Stimulated activated effector memory CD8-positive, alpha-beta T cell treated with anti-CD3 and anti-CD28 coated beads, Interleukin-12 subunit alpha, Interleukin-12 subunit beta, amount 100 ng/mL, for 72 hours (primary cell): ENCODE measurements at regions not wholly inside any gene's neighbourhood (a gene's known extent, or its start where the extent isn't known, plus 50 kb on each side); places are given as distances from the start of the nearest gene placed in this dataset.

Experiments used
- ATAC-seq: fragments of 150-1000 bp; cut with Tn5 transposase; 2 replicates; pipeline ENCODE4 v1.10.0; 2021
- DNase-seq, 2 donors: peaks; one replicate each; pipeline ENCODE4 v3.0.0; 2021 to 2022; ENCODE audit warnings: low spot score in 2 of 2
- H3K27ac Mint-ChIP-seq: one replicate; pipeline ENCODE4 v1.8.0; 2022; ENCODE audit warnings: mild to moderate bottlenecking, mixed read lengths
- H3K36me3 Mint-ChIP-seq: one replicate; pipeline ENCODE4 v1.8.0; 2022; ENCODE audit warnings: mild to moderate bottlenecking, mixed read lengths
- H3K4me1 Mint-ChIP-seq: one replicate; pipeline ENCODE4 v1.8.0; 2022; ENCODE audit warnings: mixed read lengths
- H3K4me3 Mint-ChIP-seq: one replicate; pipeline ENCODE4 v1.8.0; 2022; ENCODE audit warnings: mild to moderate bottlenecking, mixed read lengths
- H3K9me3 Mint-ChIP-seq: one replicate; pipeline ENCODE4 v1.8.0; 2022; ENCODE audit warnings: mixed read lengths

GRCh38 chr12:119245904-119246494, 67.3 kb downstream of the HSPB8 start:
- no peaks in the 10 kb centered on the region for H3K4me1 Mint-ChIP-seq
- H3K27ac Mint-ChIP-seq = no peak overlapping the region
- DNase-seq (no peak), ATAC-seq (no peak)
- no peaks in the 10 kb centered on the region for H3K36me3 Mint-ChIP-seq
- no peak overlapping the region for H3K4me3 Mint-ChIP-seq
- no peaks in the 10 kb centered on the region for H3K9me3 Mint-ChIP-seq

- H3K27ac Mint-ChIP-seq = no peak overlapping the region
- no peaks in the 10 kb centered on the region for H3K9me3 Mint-ChIP-seq
- H3K4me3 Mint-ChIP-seq = no peak overlapping the region
- no peaks in the 10 kb centered on the region for H3K36me3 Mint-ChIP-seq
- DNase-seq (no peak), ATAC-seq (no peak)
- no peaks in the 10 kb centered on the region for H3K4me1 Mint-ChIP-seq
Observed at GRCh38 chr12:119247007-119247719, 68.4 kb downstream of the HSPB8 start.

- ATAC-seq (no peak), DNase-seq (no peak)
- Mint-ChIP-seq H3K4me3 (no peak overlapping the region), H3K9me3 (no peaks in the 10 kb centered on the region), H3K4me1 (no peaks in the 10 kb centered on the region), H3K27ac (no peak overlapping the region), H3K36me3 (no peaks in the 10 kb centered on the region)
Observed at GRCh38 chr12:119247720-119248043, 69.0 kb downstream of the HSPB8 start.

GRCh38 chr12:119249383-119250155, 70.8 kb downstream of the HSPB8 start:
- ATAC-seq (no peak), DNase-seq (no peak)
- Mint-ChIP-seq H3K4me1 (no peaks in the 10 kb centered on the region), H3K9me3 (peaks cover 6% of the 10 kb centered on the region), H3K36me3 (no peaks in the 10 kb centered on the region), H3K27ac (no peak overlapping the region), H3K4me3 (no peak overlapping the region)

GRCh38 chr12:119255314-119255713, 76.6 kb downstream of the HSPB8 start:
- Mint-ChIP-seq H3K9me3 (peaks cover 15% of the 10 kb centered on the region), H3K36me3 (no peaks in the 10 kb centered on the region), H3K4me1 (no peaks in the 10 kb centered on the region), H3K27ac (no peak overlapping the region), H3K4me3 (no peak overlapping the region)
- ATAC-seq (no peak), DNase-seq (no peak)

GRCh38 chr12:119258149-119258548, 76.4 kb upstream of the CCDC60 start:
- H3K4me1 Mint-ChIP-seq = no peaks in the 10 kb centered on the region
- no peak overlapping the region for H3K27ac Mint-ChIP-seq
- H3K9me3 Mint-ChIP-seq = peaks cover 16% of the 10 kb centered on the region
- ATAC-seq (no peak), DNase-seq (no peak)
- no peaks in the 10 kb centered on the region for H3K36me3 Mint-ChIP-seq
- no peak overlapping the region for H3K4me3 Mint-ChIP-seq

- no peak for ATAC-seq
- Mint-ChIP-seq H3K9me3 (peaks cover 12% of the 10 kb centered on the region), H3K4me3 (no peak overlapping the region), H3K4me1 (no peaks in the 10 kb centered on the region), H3K36me3 (no peaks in the 10 kb centered on the region), H3K27ac (no peak overlapping the region)
- no peak for DNase-seq
Observed at GRCh38 chr12:119258556-119258955, 76.0 kb upstream of the CCDC60 start.

GRCh38 chr12:119259484-119259883, 75.0 kb upstream of the CCDC60 start:
- peaks cover 12% of the 10 kb centered on the region for H3K9me3 Mint-ChIP-seq
- no peaks in the 10 kb centered on the region for H3K36me3 Mint-ChIP-seq
- ATAC-seq = no peak

GRCh38 chr12:119262388-119262787, 72.1 kb upstream of the CCDC60 start:
- ATAC-seq (no peak), DNase-seq (no peak)
- Mint-ChIP-seq H3K27ac (no peak overlapping the region), H3K9me3 (peaks cover 10% of the 10 kb centered on the region), H3K4me1 (no peaks in the 10 kb centered on the region), H3K36me3 (no peaks in the 10 kb centered on the region), H3K4me3 (no peak overlapping the region)

More at GRCh38 chr12:119259484-119259883, 75.0 kb upstream of the CCDC60 start:
- no peak for DNase-seq
- Mint-ChIP-seq H3K4me3 (no peak overlapping the region), H3K4me1 (no peaks in the 10 kb centered on the region), H3K27ac (no peak overlapping the region)

GRCh38 chr12:119263466-119263865, 71.1 kb upstream of the CCDC60 start:
- Mint-ChIP-seq H3K27ac (no peak overlapping the region), H3K4me3 (no peak overlapping the region), H3K36me3 (no peaks in the 10 kb centered on the region), H3K4me1 (no peaks in the 10 kb centered on the region), H3K9me3 (peaks cover 13% of the 10 kb centered on the region)
- DNase-seq = no peak
- ATAC-seq = no peak

- ATAC-seq (no peak), DNase-seq (no peak)
- no peaks in the 10 kb centered on the region for H3K4me1 Mint-ChIP-seq
- no peaks in the 10 kb centered on the region for H3K36me3 Mint-ChIP-seq
- no peak overlapping the region for H3K27ac Mint-ChIP-seq
- no peak overlapping the region for H3K4me3 Mint-ChIP-seq
- H3K9me3 Mint-ChIP-seq = peaks cover 19% of the 10 kb centered on the region
Observed at GRCh38 chr12:119266963-119267362, 67.6 kb upstream of the CCDC60 start.

GRCh38 chr12:119274636-119275065, 59.9 kb upstream of the CCDC60 start:
- Mint-ChIP-seq H3K27ac (no peak overlapping the region), H3K4me3 (no peak overlapping the region), H3K4me1 (no peaks in the 10 kb centered on the region), H3K9me3 (peaks cover 6% of the 10 kb centered on the region), H3K36me3 (no peaks in the 10 kb centered on the region)
- DNase-seq = no peak
- peak; percentile 26 for ATAC-seq

- no peak for DNase-seq
- ATAC-seq = no peak
- Mint-ChIP-seq H3K4me1 (no peaks in the 10 kb centered on the region), H3K9me3 (no peaks in the 10 kb centered on the region), H3K4me3 (no peak overlapping the region), H3K27ac (no peak overlapping the region), H3K36me3 (no peaks in the 10 kb centered on the region)
Observed at GRCh38 chr12:119283310-119283709, 51.2 kb upstream of the CCDC60 start.
